Thyroid gland (tissue), 4 donors: ENCODE measurements at regions not wholly inside any gene's neighbourhood (a gene's known extent, or its start where the extent isn't known, plus 50 kb on each side); places are given as distances from the start of the nearest gene placed in this dataset.

ENCODE experiments used
- DNase-seq, 2 donors: peaks; one replicate each; pipeline ENCODE4 v3.0.0-alpha.2; 2019
- H3K27ac ChIP-seq, 3 donors: fragments of 200-600 bp; sonication (generic); 1 replicate in 2 of 3; 2 replicates in 1 of 3; pipeline ENCODE4 v1.5.1; 2016 to 2019; ENCODE audit warnings: mild to moderate bottlenecking in 1 of 3, moderate library complexity in 1 of 3
- H3K27me3 ChIP-seq: fragments of 200-600 bp; sonication (generic); one replicate; pipeline ENCODE4 v1.5.1; 2019
- H3K36me3 ChIP-seq, 2 donors: fragments of 200-600 bp; sonication (generic); one replicate each; pipeline ENCODE4 v1.5.1; 2016 to 2019
- H3K4me1 ChIP-seq, 2 donors: fragments of 200-600 bp; sonication (generic); one replicate each; pipeline ENCODE4 v1.5.1; 2017 to 2019
- H3K4me3 ChIP-seq, 3 donors: fragments of 200-600 bp; sonication (generic); replicated peaks in 1 of 3; 1 replicate in 2 of 3; 2 replicates in 1 of 3; pipeline ENCODE4 v1.5.1; 2016; ENCODE audit warnings: mild to moderate bottlenecking in 1 of 3
- H3K9me3 ChIP-seq: fragments of 200-600 bp; sonication (generic); one replicate; pipeline ENCODE4 v1.5.1; 2017
- CTCF ChIP-seq, 6 experiments: fragments of 200-600 bp in 3 of 6; fragments of 450-650 bp in 3 of 6; sonication (generic) in 3 of 6; IDR thresholded peaks; one replicate each; pipeline ENCODE4 v1.5.1; 2016 to 2019; ENCODE audit warnings: antibody characterized with exemption in 6 of 6, mild to moderate bottlenecking in 2 of 6, inconsistent platforms in 1 of 6, moderate library complexity in 1 of 6
- POLR2A ChIP-seq, 2 donors: fragments of 450-650 bp; IDR thresholded peaks; one replicate each; pipeline ENCODE4 v1.6.1; 2017; ENCODE audit warnings: antibody characterized with exemption in 2 of 2, mild to moderate bottlenecking in 2 of 2, moderate library complexity in 1 of 2
- WGBS, 2 donors: methylation state at CpG; one replicate each; pipeline ENCODE4 v1.1.5; 2017; 5-methylcytosine and 5-hydroxymethylcytosine counted together
- intact Hi-C: fragments of 100-400 bp; cut with DNase I; formaldehyde crosslinking; loops from one replicate; pipeline ENCODE4 v1.15.1; 2023

DNA sequence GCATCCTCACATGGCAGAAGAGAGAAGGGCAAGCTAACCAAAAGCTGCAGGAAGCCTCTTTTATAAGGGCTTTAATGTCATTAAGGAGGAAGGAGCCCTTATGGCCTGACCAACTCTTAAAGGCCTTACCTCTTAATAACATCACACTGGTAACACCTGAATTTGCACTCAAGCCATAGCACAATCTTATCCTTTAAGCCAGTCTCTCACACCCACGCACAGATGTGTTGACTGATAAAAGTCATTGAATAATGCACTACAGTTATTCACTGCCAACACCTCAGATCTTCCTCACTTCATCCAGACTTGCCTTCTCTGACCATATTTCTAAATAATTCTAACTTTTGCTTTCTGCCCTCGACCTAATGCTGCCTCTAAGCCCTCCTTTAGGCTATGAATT, 516.8 kb downstream of the ADCYAP1 start:
- intact Hi-C loops: no loop called here
- WGBS, 2 donors: 55 to 56% methylated on average over 2 of the region's 2 CpGs
- Histone ChIP-seq H3K27me3 (no peaks in the 10 kb centered on the region), H3K9me3 (no peaks in the 10 kb centered on the region), H3K4me3 (no peak overlapping the region), H3K4me1 (no peaks in the 10 kb centered on the region), H3K36me3 (no peaks in the 10 kb centered on the region), H3K27ac (no peak overlapping the region)
- DNase-seq: no peak
- TF ChIP-seq POLR2A (IDR thresholded peaks at IDR 0.05) (no peak), CTCF (IDR thresholded peaks at IDR 0.05) (no peak)

GRCh38 chr18:1422634-1423033, 518.0 kb downstream of the ADCYAP1 start:
- no peaks in the 10 kb centered on the region for H3K36me3 ChIP-seq
- no peak overlapping the region for H3K27ac ChIP-seq
- no peak overlapping the region for H3K4me3 ChIP-seq
- H3K27me3 ChIP-seq: no peaks in the 10 kb centered on the region
- WGBS, 2 donors: 84% methylated on average over 2 of the region's 2 CpGs
- no peaks in the 10 kb centered on the region for H3K9me3 ChIP-seq
- no peak for TF ChIP-seq POLR2A (IDR thresholded peaks at IDR 0.05)
- TF ChIP-seq CTCF (IDR thresholded peaks at IDR 0.05): no peak
- intact Hi-C loops: no loop called here
- DNase-seq: no peak
- H3K4me1 ChIP-seq: no peaks in the 10 kb centered on the region

GRCh38 chr18:1425679-1426078, 521.0 kb downstream of the ADCYAP1 start:
- Histone ChIP-seq H3K9me3 (no peaks in the 10 kb centered on the region), H3K4me1 (no peaks in the 10 kb centered on the region), H3K27ac (no peak overlapping the region), H3K4me3 (no peak overlapping the region), H3K27me3 (no peaks in the 10 kb centered on the region), H3K36me3 (no peaks in the 10 kb centered on the region)
- 73 to 78% methylated on average over 1 of the region's 1 CpG for WGBS, 2 donors
- no peak for DNase-seq
- TF ChIP-seq POLR2A (IDR thresholded peaks at IDR 0.05): no peak
- no peak for TF ChIP-seq CTCF (IDR thresholded peaks at IDR 0.05)
- intact Hi-C loops: no loop called here

DNA sequence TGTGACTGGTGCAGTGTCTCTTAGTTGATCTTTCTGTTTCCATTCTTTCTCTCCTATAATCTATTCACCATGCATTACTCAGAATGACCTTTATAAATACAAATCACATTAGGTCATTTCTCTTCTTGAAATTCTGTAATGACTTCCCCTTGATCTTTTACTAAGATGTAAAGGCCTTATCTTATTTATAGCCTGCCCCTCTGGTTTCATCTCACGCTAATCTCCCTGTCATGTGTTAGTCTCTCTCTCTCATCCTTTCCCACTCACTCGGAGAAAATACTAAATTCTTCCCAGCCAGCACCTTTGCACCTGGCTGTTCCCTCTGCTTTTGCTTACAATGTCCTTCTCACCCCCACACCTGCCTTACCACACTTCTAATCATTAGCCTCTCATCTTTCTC, 530.8 kb downstream of the ADCYAP1 start:
- no peaks in the 10 kb centered on the region for H3K9me3 ChIP-seq
- no peaks in the 10 kb centered on the region for H3K4me1 ChIP-seq
- H3K27me3 ChIP-seq: no peaks in the 10 kb centered on the region
- intact Hi-C loops: no loop called here
- no peaks in the 10 kb centered on the region for H3K36me3 ChIP-seq
- no peak overlapping the region for H3K27ac ChIP-seq
- TF ChIP-seq POLR2A (IDR thresholded peaks at IDR 0.05) (no peak), CTCF (IDR thresholded peaks at IDR 0.05) (no peak)
- DNase-seq: no peak
- WGBS, 2 donors: 82 to 88% methylated on average over 2 of the region's 2 CpGs
- no peak overlapping the region for H3K4me3 ChIP-seq

- DNase-seq: no peak
- TF ChIP-seq CTCF (IDR thresholded peaks at IDR 0.05): no peak
- TF ChIP-seq POLR2A (IDR thresholded peaks at IDR 0.05): no peak
- Histone ChIP-seq H3K4me1 (no peaks in the 10 kb centered on the region), H3K36me3 (no peaks in the 10 kb centered on the region), H3K27ac (no peak overlapping the region), H3K27me3 (no peaks in the 10 kb centered on the region), H3K4me3 (no peak overlapping the region), H3K9me3 (no peaks in the 10 kb centered on the region)
- WGBS, 2 donors: 73 to 76% methylated on average over 5 of the region's 5 CpGs
- intact Hi-C loops: no loop called here
These were observed 531.5 kb downstream of the ADCYAP1 start for GRCh38 chr18:1436199-1436598.
